Activated CD8-positive, alpha-beta memory T cell treated with anti-CD3 and anti-CD28 coated beads for 4 hours (primary cell): ENCODE measurements at regions not wholly inside any gene's neighbourhood (a gene's known extent, or its start where the extent isn't known, plus 50 kb on each side); places are given as distances from the start of the nearest gene placed in this dataset.
"Not testable (repeated sequence)": the region's sequence is repeated elsewhere in the genome, so short reads cannot be mapped to it uniquely, and the experiment has no call there.

ENCODE experiments used
- DNase-seq, 2 donors: peaks; one replicate each; pipeline ENCODE4 v3.0.0-alpha.2; 2020; ENCODE audit warnings: low read depth in 2 of 2

GRCh38 chr3:150302246-150302645, 105.9 kb upstream of the TSC22D2 start:
- DNase-seq: no peak

GRCh38 chr3:150300852-150301517, 107.1 kb upstream of the TSC22D2 start:
- no peak for DNase-seq

DNA sequence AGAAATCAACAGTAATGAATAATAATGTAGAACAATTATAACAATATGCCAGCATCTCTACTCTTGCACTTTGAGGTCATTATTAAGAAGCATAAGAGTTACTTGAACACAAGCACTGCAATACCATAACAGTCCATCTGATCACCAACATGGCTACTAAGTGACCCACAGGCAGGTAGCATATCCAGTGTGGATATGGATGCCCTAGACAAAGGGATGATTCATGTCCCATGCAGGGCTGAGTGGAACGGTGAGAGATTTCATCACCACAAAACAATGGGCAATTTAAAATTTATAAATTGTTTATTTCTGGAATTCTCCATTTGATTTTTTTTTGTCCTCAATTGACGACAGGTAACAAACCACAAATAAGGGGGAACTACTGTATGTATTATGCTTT, 107.7 kb upstream of the TSC22D2 start:
- no peak for DNase-seq

DNA sequence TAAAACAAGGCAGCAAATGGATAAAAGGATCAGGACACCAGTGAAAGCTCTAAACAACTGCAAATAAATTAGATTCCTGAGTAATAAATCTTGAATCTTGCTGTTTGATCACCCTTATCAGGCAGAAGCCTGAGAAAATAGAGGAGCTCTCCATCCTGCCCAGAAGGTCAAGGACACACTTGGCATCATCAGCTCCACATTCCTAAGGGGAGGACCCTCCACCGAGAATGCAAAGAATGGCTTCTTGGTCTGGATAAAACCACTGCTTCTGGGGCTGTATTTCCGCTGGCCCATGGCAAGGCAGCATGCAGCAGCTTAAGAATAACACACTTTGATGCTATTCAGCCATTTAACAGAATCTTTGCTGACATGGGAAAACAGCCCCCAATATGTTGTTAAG, 108.9 kb upstream of the TSC22D2 start:
- no peak for DNase-seq

DNA sequence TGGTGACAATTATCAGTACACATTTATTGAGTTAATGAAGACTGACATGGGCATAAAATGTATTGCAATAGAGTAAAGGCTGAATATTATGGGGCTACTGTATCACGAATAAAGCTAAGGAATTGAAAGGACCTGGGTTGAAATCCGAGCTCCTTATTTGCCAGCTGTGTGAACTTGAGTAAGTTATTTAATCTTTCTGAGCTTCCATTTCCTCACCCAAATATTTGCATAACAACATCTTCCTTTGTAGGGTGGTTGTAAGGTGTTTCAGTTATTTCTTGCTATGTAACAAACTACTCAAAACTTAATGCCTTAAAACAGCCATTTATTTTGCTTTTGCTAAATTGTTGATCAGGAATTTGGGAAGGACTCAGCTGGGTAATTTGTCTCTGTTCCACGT, 111.1 kb upstream of the TSC22D2 start:
- no peak for DNase-seq

GRCh38 chr3:150296123-150296735, 111.9 kb upstream of the TSC22D2 start:
- DNase-seq: no peak

DNA sequence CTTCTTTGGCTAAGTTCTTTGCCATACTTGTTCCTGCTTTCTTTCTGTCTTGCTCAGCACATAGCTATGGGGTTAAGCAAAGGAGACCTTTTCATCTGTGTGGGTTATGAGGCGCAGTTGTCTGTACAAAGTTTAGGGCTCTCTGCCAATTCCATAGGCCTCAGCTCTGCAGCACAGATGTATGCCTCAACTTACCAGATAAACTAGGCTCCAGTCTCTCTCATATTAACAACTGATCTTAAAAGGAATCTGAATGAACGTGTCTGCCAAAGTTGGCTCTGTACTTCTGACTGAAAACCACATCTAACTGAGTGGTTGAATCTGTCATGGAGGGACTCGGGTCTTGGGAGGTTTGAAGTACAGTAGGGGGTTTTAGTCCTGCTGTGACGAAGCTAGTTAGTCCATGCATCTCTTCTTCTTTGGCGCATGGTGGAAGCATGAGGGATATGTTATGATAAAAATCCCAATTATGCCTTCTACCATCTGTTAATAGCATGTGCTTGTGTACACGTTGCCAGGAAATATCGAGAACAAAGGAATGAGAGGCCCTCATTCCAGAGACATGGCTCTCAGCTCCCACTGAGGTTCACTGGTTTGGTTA, 114.6 kb upstream of the TSC22D2 start:
- DNase-seq: no peak

DNA sequence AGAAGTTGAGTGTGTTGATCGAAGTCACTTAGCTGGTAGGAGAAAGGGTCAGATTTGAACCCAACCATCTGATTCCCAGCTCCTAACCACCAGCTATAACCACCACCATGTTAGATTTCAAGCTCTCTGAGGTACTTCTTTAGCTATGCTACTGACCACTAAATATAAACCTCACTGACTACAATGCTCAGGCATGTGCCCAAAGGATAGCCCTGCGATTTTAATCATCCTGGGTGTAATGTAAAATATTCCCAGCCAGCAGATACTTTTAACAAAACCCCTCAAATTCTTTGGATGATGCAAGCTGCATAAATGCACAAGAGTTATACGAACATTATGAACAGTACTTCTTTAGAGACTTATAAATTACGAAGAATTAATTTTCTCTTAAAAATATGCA, 115.2 kb upstream of the TSC22D2 start:
- DNase-seq: no peak

DNA sequence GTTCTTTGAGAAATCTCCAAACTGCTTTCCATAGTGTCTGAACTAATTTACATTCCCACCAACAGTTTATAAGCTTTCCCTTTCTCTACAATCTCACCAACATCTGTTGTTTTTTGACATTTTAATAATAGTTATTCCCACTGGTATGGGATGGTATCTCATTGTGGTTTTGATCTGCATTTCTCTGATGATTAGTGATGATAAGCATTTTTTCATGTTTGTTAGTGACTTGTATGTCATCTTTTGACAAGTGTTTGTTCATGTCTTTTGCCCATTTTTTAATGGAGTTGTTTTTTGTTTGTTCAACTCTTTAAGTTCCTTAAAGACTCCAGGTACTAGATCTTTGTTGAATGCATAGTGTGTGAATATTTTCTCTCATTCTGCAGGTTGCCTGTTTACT, 116.6 kb upstream of the TSC22D2 start:
- DNase-seq: no peak

DNA sequence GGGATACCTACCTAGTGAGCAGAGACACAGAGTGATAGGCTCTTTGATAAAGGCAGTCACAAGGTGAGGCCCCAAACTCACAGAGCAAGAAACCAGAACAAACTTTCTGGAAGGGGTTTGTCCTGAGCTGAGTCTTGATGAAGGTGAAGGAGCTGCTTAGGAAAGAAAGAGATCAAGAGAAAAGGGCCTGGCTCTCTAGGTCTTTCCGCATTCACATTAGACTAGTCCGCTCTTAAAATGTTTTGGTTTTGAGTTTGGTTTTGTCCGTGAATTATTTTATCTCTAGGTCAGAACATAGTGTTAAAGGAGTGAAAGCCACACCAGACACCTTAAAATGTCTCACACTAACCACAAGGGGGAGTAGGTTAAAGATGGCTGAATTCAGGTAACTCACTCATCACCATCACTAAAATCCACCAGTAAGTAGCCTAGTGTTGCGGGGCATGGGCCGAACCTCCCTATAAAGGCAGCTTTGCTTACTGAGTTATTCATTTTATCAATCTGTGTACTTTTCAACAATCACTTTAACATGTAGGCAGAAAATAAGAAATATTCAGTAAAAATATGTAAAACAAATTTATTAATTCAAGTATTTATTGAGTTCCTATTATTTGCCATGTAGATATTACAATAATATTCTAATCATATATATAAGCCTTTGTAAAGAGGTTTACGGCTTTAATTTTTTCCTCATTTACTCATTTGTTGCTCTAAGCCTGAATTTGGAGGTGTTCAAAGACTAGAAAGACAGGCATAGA, 121.5 kb upstream of the TSC22D2 start:
- DNase-seq: no peak

DNA sequence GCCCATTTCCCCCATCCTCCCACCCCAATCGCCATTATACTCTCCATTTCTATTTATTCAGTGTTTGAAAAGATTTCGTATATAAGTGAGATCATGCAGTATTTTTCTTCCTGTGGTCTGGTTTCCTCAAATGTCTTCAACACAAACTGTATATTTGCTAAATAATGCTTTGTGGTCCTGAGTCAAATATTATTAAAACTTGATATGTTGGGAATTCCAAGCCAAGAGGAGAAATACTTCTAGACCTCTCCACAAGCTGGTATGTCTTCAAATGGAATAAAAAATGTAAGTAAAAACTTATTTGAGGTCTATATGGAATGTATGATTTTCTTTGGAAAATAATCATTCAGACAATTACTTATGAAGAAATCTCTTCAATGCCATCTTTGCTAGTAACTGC, 122.5 kb upstream of the TSC22D2 start:
- no peak for DNase-seq

GRCh38 chr3:150278843-150279381, 129.2 kb upstream of the TSC22D2 start:
- no peak for DNase-seq

GRCh38 chr3:150278195-150278594, 129.9 kb upstream of the TSC22D2 start:
- no peak for DNase-seq

GRCh38 chr3:150277444-150277843, 130.7 kb upstream of the TSC22D2 start:
- DNase-seq: no peak

DNA sequence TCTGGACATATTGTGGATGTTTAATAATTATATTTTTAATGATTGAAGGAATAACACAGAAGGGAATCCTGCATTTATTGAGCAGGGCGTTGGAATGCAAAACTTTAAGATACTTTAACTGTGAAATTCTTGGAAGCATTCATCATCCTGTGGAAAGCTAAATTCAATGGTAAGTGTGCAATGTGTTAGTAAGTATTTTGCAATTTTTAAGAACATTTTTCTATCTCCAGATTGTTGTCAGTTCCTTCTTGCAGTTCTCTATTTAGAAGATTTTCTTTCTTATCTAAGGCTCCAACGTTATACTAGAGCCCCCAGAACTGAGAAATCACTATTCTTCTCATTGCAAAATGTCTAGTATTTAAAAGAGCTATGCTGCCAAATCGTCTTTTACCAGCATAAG, 132.2 kb upstream of the TSC22D2 start:
- no peak for DNase-seq

DNA sequence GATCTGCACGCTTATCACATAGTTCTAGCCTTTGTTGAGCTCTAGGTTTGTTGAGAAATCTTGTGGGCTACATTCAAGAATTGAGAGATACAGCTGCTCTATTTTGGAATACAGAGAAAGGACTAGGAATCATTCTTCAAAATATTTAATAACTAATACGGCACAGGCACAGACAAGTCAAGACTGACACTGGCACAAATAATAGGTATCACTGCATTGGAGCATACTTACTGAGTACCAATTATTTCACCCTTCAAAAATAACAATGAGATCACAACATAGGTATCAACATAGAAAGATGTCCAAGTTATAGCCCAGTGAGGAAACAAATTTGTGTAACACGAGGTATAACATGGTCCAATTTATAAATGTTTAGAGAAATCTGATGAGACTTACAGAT, 133.7 kb upstream of the TSC22D2 start:
- DNase-seq: no peak

- no peak for DNase-seq
These were observed 134.7 kb upstream of the TSC22D2 start for GRCh38 chr3:150273396-150273795.

DNA sequence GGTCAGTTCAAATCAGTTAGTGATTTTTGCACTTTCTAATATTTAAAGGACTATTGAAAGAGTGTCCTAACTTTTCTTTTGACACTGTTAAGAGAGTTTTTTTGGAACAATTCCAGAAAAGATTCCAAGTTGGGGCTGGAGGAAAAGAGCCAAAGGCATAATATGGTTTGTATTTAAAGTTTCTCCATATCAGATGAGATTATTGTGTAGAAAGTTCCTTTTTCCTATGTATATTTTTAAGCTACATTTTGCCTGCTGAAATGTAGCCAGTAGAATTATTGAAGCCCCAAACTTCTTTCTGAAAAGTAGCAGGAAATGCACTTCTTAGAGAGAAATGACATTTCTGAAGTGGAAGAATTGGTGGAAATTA, 136.5 kb upstream of the TSC22D2 start:
- no peak for DNase-seq

DNA sequence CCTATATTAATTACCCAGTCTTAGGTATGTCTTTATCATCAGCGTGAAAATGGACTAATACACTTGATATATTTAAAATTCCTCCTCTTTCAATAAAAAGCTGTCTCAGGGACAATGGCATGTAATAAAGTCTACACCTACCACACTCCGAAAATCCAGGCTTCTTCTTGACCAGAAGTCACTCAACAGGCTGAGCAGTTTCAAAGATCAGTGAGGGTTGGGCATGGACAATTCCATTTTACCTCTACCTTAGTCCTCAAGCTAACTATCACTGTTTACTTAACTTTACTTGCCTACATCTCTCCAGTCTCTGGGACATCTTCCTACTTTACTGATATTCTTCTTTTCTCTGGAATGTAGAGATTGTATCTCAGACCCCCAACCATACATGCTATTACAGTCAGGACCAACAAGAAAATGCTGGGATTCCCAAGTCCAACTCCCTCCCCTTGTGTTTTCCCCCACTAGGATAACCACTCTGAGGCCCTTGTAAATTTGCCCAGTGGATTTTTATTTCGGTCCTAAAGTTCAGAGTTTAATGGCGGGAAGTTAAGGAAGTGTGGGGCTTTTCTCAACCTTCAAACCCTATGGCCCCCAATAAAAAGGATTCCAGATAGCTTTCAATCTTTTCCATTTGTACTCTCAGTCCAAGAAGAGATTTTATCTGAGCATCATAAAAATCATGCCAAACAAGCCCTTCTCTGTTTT, 137.1 kb upstream of the TSC22D2 start:
- DNase-seq: no peak

DNA sequence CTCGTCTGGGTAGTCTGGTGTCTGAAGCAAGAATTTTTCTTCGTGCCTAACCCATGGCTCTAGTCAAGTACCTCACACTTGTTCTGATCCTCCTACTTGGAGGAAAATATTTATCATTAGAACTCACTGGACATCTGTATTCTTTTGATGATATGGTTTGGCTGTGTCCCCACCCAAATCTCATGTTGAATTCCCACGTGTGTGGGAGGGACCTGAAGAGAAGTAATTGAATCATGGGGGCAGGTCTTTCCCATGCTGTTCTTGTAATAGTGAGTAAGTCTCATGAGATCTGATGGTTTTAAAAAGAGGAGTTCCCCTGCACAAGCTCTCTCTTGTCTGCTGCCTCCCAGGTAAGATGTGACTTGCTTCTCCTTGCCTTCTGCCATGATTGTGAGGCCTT, 137.7 kb upstream of the TSC22D2 start:
- not testable (repeated sequence) for DNase-seq

DNA sequence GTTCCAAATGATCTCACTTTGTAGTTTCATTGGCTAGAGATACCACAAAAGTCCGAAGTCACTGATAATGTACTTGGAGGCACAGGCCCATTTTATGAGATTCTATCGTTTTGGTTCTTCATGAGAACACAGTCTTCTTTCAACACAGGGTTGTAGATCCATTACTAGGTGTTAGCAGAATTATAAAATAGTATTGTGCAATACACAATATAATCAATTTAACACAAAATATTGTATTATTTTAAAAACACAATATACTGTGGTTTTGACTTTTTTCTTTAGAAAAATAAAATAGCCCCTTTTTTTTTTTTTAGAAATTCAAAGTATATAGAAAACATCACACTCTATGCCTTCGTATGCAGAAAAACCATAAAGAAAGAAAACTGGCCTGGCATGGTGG, 138.6 kb upstream of the TSC22D2 start:
- DNase-seq: no peak
